ENCODE measurements at regions not wholly inside any gene's neighbourhood (a gene's known extent, or its start where the extent isn't known, plus 50 kb on each side); places are given as distances from the start of the nearest gene placed in this dataset.
"Not testable (repeated sequence)": the region's sequence is repeated elsewhere in the genome, so short reads cannot be mapped to it uniquely, and the experiment has no call there.

DNA sequence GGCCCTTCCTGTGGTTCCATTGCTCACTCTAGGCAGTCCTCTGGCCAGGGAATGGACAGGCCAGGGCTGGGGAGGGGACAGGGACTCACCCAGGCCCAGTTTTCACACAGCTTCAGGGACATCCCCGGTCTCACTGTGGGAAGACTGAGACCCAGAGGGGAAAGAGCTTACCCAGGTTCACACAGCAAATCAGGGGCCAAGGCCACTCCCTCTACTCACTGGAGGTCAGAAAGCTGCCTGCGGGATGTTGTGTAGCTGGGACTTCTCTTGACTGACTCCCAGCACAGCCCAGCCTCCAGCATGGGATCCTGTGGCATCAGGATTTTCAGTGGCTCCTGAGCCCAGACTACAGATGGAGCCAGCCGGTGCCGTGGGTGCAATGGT is 122.3 kb upstream of the AKAP13 start:
- not testable (repeated sequence) for H3K27me3 Mint-ChIP-seq; H3K9me3 Mint-ChIP-seq; ATAC-seq (replicated peaks); H3K27ac Mint-ChIP-seq; H3K4me3 Mint-ChIP-seq; H3K36me3 Mint-ChIP-seq (ENCODE audit: low read depth); H3K4me1 Mint-ChIP-seq

DNA sequence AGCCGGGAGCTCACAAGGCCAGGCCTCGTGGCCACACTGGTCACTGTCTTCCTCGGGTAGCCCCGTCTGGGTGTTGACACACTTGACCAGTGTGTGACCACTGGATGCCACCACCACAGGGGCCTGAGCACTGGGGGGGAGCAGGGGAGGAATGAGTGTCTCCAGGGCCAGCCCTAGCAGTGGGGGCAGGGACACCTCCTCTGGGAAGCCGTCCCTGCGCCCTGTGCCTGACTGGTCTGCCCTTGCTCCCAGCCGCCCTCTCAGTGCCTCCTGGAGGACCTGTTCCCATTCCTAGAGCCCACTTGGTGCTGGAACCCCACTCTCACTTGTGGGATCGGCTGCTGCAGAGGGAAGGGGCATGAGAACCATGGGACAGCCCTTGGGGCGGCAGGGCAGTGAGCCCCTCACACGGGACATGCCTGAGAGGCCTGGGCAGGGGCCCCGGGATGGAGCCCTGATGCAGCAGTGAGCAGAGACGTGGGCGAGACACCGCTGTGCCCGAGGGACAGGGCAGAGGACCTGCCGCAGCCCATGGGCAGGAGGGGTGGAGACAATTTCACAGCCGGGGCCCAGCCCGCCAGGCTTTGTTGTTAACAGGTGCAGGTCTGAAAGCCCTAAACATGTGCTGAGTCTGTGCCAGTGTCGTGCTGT is 121.7 kb upstream of the AKAP13 start:
- not testable (repeated sequence) for H3K27me3 Mint-ChIP-seq; H3K4me1 Mint-ChIP-seq; H3K36me3 Mint-ChIP-seq (ENCODE audit: low read depth); H3K27ac Mint-ChIP-seq; H3K4me3 Mint-ChIP-seq; H3K9me3 Mint-ChIP-seq; ATAC-seq (replicated peaks)

DNA sequence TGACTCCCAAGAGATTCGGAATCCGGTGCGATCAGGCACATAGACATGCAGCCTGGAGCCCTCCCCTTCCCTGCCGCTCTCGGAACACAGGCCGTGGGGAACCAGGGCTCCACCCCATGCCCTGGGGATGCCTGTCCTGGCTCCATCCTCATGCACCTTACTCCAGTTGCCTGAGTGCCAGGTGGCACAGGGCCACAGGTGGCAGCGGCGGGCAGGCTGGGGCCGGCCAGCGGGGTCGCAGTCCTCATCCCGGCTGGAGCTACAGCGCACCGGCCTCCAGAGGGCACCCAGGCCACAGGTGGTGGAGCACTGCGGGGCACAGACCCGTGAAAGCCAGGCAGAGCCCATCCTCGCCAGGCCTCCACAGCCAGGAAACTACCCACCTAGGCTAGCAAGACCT is 119.9 kb upstream of the AKAP13 start:
- not testable (repeated sequence) for H3K9me3 Mint-ChIP-seq; H3K27me3 Mint-ChIP-seq; H3K27ac Mint-ChIP-seq; H3K4me3 Mint-ChIP-seq; H3K36me3 Mint-ChIP-seq (ENCODE audit: low read depth); H3K4me1 Mint-ChIP-seq; ATAC-seq (replicated peaks)

DNA sequence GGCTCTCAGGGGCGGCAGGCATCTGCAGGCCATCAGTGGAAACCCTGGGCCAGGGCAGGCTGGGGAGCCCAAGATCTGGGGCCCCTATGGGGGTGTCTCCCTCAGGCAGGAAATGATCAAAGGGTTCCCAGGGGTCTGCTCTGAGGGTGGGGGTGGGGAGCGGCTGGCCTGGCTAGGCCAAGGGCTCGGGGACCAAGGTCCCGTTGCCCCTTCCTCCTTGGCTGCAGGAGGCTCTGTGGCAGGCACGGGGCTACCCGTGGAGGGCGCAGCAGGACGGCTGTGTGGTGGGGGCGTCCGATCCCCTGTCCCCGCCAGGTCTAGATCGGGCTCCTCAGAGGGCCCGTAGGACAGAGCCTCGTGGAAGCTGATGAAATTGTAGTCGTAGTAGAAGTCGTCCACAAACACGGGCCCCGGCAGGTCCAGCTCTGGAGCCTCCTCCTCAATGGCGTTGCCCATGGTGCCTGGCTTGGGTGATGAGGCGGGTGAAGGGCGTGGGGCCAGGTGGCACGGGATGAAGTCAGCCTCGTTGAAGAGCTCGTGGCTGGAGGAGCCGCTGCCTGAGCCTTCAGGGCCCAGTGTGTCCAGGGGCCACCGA is 117.8 kb upstream of the AKAP13 start:
- H3K4me3 Mint-ChIP-seq; H3K9me3 Mint-ChIP-seq; H3K27me3 Mint-ChIP-seq; H3K4me1 Mint-ChIP-seq; ATAC-seq (replicated peaks); H3K36me3 Mint-ChIP-seq (ENCODE audit: low read depth); H3K27ac Mint-ChIP-seq: not testable (repeated sequence)

DNA sequence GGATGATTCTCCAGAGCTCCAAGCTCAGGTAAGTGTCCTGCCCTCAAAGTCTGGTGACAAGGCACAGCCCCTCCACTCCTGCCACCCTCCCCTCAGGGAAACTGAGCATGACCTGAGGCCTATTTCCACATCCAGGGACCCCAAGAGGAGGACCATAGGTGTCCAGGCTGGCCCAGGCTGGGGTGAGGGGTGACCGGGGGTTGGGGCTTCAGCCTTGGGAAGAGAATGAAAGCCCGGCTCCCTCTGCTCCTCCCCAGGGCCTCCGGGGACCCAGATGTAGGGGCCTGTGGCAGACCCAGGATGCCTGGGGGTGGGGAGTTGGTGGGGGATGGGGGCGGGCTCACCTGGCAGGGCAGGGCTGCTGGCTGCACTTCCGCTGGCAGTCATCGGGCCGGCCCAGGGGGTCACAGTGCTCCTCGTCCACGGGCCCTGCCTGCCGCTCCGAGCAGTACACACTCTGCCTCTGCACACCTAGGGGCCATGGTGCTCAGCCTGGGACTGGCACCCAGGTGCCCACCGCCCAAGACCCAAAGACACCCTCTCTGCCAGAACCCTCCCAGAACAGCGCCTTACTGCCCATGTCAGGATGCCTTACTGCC is 116.5 kb upstream of the AKAP13 start:
- H3K27me3 Mint-ChIP-seq; ATAC-seq (replicated peaks): not testable (repeated sequence)

DNA sequence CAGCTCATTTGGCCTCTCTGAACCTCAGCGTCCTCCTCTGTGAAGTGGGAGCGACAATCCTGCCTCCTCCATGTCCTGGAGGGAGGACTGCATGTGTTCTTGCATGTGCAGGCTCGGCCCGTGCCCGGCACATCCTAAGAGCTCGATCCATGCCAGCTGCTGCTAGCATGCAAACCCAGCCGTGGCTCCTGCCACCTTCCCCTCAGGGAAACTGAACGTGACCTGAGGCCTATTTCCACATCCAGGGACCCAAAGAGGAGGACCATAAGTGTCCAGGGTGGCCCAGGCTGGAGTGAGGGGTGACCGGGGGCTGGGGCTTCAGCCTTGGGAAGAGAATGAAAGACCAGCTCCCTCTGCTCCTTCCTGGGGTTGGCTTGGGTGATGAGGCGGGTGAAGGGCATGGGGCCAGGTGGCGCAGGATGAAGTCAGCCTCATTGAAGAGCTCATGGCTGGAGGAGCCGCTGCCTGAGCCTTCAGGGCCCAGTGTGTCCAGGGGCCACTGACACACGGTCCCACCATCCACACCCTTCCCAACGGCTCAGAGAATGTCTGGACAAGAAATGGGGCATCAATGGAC is 115.7 kb upstream of the AKAP13 start:
- not testable (repeated sequence) for ATAC-seq (replicated peaks); H3K36me3 Mint-ChIP-seq (ENCODE audit: low read depth); H3K4me1 Mint-ChIP-seq; H3K4me3 Mint-ChIP-seq; H3K9me3 Mint-ChIP-seq; H3K27me3 Mint-ChIP-seq; H3K27ac Mint-ChIP-seq

More for the DNA sequence above, 116.5 kb upstream of the AKAP13 start:
- H3K4me3 Mint-ChIP-seq; H3K36me3 Mint-ChIP-seq (ENCODE audit: low read depth); H3K27ac Mint-ChIP-seq; H3K9me3 Mint-ChIP-seq; H3K4me1 Mint-ChIP-seq: not testable (repeated sequence)

DNA sequence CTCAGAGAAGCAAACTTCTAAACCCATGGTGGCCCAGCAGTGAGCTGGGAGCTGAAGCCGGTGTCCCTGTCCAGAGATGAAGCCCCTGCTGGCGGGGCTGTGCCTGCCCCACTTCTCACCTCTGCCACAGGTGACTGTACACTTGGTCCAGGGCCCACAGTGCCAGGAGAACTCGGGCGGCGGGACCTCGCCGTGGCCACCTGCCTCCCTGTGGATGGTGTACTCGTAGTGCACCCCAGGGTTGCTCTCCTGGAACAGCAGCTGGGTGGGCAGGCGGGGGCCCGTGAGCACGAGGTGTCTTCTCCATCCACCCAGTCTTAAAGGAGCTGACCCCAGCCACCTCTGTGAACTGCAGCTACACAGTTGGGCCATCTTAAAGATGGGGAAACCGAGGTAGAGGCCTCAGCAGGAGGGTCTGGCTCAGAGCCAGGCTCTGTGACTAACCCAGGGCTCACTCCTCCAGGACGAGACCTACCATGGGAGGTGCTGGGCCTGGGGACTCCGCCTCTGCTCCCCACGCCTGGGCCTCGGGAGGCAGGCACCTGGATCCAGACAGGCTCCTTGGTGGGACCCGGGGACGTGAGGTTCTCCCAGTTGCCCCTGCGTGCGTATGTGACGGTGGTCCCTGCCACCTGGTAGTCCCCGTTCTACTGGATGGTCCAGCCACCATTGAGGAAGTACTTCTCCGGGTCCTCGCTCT is 113.1 kb upstream of the AKAP13 start:
- not testable (repeated sequence) for ATAC-seq (replicated peaks); H3K27me3 Mint-ChIP-seq; H3K9me3 Mint-ChIP-seq; H3K27ac Mint-ChIP-seq; H3K36me3 Mint-ChIP-seq (ENCODE audit: low read depth); H3K4me1 Mint-ChIP-seq; H3K4me3 Mint-ChIP-seq

DNA sequence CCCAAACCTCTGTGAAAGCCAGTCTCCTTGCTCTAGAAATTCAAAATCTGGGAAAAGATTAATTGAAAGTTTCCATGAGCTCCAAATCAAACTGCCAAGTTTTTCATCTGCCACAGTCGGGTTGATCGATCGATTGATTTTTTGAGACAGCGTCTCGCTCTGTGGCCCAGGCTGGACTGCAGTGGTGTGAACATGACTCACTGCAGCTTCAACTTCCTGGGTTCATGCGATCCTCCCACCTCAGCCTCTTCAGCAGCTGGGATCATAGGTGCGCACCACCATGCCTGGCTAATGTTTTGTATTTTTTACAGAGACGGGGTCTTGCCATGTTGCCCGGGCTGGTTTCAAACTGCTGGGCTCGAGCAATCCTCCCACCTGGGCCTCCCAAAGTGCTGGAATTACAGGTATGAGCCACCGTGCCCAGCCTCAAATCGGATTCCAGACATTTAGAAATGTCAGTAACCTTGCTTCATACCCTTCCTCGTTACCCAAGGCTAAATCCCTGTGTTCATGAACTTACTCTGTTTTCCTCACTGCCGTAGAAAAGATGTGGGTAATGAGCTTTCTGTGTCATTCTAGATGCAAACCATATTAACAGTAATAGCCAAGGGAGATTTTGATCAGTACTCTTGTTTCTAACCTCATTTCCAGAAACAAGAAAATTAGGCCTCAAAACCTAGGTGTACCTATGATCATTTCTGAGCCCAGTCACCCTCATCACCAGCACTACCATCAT is 105.9 kb upstream of the AKAP13 start:
- no peaks in the 10 kb centered on the region for H3K9me3 Mint-ChIP-seq
- no peaks in the 10 kb centered on the region for H3K27me3 Mint-ChIP-seq
- H3K36me3 Mint-ChIP-seq (ENCODE audit: low read depth), result no peaks in the 10 kb centered on the region
- no peak for ATAC-seq (replicated peaks)
- no peak overlapping the region for H3K27ac Mint-ChIP-seq
- no peaks in the 10 kb centered on the region for H3K4me1 Mint-ChIP-seq
- H3K4me3 Mint-ChIP-seq, result no peak overlapping the region

DNA sequence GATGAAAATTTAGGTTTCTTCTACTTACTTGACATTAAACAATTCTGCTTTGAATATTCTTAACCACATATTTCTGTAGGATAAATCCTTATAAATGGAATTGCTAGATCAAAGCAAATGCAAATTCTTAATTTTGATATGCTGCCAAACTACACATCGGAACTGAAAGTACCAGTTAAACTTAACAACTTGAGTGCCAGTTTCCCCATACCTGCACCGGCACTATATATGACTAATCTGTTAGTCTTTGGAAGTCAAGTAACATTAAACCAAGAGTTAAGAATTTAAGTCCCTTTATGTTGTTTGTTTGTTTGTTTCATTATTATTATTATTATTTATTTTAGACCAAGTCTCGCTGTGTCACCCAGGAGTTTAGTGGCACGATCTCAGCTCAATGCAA is 103.9 kb upstream of the AKAP13 start:
- no peak overlapping the region for H3K4me3 Mint-ChIP-seq
- H3K27ac Mint-ChIP-seq, result no peak overlapping the region
- no peak for ATAC-seq (replicated peaks)
- H3K36me3 Mint-ChIP-seq (ENCODE audit: low read depth), result no peaks in the 10 kb centered on the region
- peaks cover 6% of the 10 kb centered on the region for H3K4me1 Mint-ChIP-seq
- no peaks in the 10 kb centered on the region for H3K27me3 Mint-ChIP-seq
- H3K9me3 Mint-ChIP-seq, result no peaks in the 10 kb centered on the region

DNA sequence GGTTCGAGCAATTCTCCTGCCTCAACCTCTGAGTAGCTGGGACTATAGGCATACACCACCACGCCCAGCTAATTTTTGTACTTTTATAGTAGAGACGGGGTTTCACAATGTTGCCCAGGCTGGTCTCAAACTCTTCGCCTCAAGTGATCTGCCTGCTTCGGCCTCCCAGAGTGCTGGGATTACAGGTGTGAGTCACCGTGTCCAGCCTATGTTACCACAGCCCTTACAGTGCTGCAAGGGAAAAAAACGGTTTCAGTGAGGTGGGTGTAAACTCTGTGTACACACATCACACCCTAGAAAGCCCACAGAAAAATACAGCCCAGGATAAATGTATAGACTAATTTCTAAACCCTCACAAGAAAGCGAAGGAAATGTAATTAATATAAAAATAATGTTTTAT is 103.5 kb upstream of the AKAP13 start:
- Mint-ChIP-seq H3K36me3 (ENCODE audit: low read depth) (no peaks in the 10 kb centered on the region), H3K27ac (no peak overlapping the region), H3K4me1 (peaks cover 6% of the 10 kb centered on the region), H3K4me3 (no peak overlapping the region), H3K9me3 (no peaks in the 10 kb centered on the region), H3K27me3 (no peaks in the 10 kb centered on the region)
- ATAC-seq (replicated peaks), result no peak

DNA sequence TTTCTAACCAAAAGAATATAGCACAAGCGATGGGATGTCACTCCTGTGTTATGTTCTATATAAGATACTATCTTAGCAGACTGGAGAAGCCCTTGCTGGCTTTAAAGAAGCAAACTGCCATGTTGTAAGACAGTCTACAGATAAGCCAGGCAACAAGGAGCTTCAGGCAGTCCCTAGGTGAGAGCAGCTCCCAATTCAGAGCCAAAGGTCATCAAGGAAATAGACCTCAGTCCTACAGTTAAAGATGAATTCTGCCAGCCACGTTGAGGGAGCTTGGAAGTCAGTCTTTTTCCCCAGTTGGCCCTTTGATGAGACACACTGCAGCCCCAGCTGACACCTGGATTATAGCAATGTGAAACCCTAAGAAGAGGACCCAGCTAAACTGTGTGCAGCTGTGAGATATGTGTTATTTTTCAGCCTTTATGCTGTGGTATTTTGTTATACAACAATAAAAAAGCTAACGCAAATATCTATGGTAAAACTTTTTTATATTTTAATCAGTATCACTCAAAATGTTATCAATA is 102.5 kb upstream of the AKAP13 start:
- Mint-ChIP-seq H3K4me3 (no peak overlapping the region), H3K36me3 (ENCODE audit: low read depth) (no peaks in the 10 kb centered on the region), H3K4me1 (peaks cover 6% of the 10 kb centered on the region), H3K9me3 (no peaks in the 10 kb centered on the region), H3K27me3 (no peaks in the 10 kb centered on the region), H3K27ac (no peak overlapping the region)
- no peak for ATAC-seq (replicated peaks)

DNA sequence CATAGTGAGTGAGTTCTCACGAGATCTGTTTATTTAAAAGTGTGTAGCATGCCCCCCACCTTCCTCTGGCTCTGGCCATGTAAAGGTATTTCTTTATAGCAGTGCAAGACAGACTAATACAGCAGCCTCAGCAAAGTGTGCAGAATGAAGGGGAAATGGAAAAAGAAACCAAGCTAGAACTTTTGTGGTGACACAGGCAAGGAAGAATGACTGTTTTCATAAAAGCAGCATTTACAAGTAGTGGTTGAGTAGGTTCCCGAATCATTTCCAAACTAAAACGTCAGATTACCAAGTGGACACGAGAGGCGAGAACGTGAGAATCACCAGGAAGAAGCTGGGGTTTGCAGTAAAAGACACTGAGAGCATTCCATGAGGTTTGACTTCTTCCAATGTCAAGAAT is 100.2 kb upstream of the AKAP13 start:
- no peak overlapping the region for H3K4me3 Mint-ChIP-seq
- H3K27me3 Mint-ChIP-seq, result no peaks in the 10 kb centered on the region
- H3K4me1 Mint-ChIP-seq, result peaks cover 6% of the 10 kb centered on the region
- H3K27ac Mint-ChIP-seq, result no peak overlapping the region
- H3K36me3 Mint-ChIP-seq (ENCODE audit: low read depth), result no peaks in the 10 kb centered on the region
- peak; percentile 60 for ATAC-seq (replicated peaks)
- H3K9me3 Mint-ChIP-seq, result no peaks in the 10 kb centered on the region

DNA sequence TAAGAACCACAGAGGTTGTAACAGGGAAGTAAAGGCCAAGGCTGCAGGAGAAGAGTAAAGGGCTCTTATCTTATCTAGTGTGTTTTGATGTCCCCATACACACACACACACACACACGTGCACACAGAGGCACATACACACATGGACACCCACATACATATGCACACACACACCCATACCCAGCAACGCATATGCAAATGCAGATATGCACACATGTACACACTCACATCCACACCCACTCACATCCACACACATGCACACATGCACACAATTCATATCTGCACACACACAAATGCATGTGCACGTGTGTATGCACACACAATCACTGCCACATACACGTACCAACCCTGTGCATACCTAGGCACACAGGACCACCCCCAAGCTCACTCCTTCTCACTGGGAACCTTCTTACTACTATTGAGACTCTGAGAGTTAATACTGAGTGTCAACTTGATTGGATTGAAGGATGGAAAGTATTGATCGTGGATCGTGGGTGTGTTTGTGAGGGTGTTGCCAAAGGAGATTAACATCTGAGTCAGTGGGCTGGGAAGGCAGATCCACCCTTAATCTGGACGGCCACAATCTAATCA is 99.0 kb upstream of the AKAP13 start:
- no peaks in the 10 kb centered on the region for H3K27me3 Mint-ChIP-seq
- no peak for ATAC-seq (replicated peaks)
- H3K4me1 Mint-ChIP-seq, result peaks cover 6% of the 10 kb centered on the region
- no peaks in the 10 kb centered on the region for H3K9me3 Mint-ChIP-seq
- H3K36me3 Mint-ChIP-seq (ENCODE audit: low read depth), result no peaks in the 10 kb centered on the region
- H3K4me3 Mint-ChIP-seq, result no peak overlapping the region
- H3K27ac Mint-ChIP-seq, result no peak overlapping the region

DNA sequence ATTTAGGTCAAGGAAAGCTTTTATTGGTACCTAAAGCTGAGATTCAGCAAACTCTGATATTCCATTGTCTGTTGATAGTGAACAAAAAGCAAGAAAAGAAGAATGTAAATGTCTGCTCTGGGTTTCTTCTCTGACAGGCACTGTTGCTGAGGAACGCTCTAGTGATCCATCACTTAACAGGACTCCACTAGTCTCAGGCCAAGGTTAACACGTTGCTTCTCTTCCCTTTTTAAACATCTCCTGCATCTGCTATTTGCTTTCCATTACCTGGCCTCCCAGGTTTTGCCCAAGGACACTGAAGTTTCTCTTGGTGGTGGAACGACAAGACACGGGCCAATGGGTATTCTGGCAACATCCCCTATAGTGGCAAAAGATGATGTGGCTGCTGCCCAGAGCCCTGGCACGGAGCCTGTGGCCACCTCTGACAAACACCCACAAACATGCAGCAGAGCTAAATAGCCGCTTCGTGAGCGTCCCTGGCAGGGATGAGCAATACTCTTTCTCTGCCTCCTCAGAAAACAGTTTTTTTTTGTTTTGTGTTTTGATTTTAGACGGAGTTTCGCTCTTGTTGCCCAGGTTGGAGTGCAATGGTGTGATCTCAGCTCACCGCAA is 97.8 kb upstream of the AKAP13 start:
- H3K9me3 Mint-ChIP-seq, result no peaks in the 10 kb centered on the region
- no peaks in the 10 kb centered on the region for H3K27me3 Mint-ChIP-seq
- H3K27ac Mint-ChIP-seq, result no peak overlapping the region
- ATAC-seq (replicated peaks), result no peak
- H3K36me3 Mint-ChIP-seq (ENCODE audit: low read depth), result no peaks in the 10 kb centered on the region
- H3K4me1 Mint-ChIP-seq, result peaks cover 6% of the 10 kb centered on the region
- H3K4me3 Mint-ChIP-seq, result no peak overlapping the region
